A673 (cell line): ENCODE measurements at regions not wholly inside any gene's neighbourhood (a gene's known extent, or its start where the extent isn't known, plus 50 kb on each side); places are given as distances from the start of the nearest gene placed in this dataset.

Experiments
- BruUV-seq: library from RNA; stranded (reverse); fragments of 400-500 nt; replicated peaks from 2 replicates; lab custom pipeline; 2021; lab: Mats Ljungman, UMichigan
- CTCF ChIA-PET: fragments of 300-600 bp; sonication (Branson Sonifier 250); formaldehyde crosslinking; loops from one replicate; lab custom pipeline; 2022; ENCODE audit warnings: antibody characterized with exemption; lab: Charles Lee
- POLR2A ChIA-PET: fragments of 300-600 bp; sonication (Branson Sonifier 250); formaldehyde crosslinking; loops from one replicate; lab custom pipeline; 2022; ENCODE audit warnings: antibody characterized with exemption; ENCODE audit not compliant: low non-redundant PET; lab: Charles Lee
- DNase-seq: peaks from one replicate; pipeline ENCODE4 v3.0.0-alpha.2; 2015; ENCODE audit warnings: low spot score
- H3K27ac ChIP-seq: fragments of 200-600 bp; sonication (generic); 2 replicates; pipeline ENCODE4 v1.5.1; 2016; ENCODE audit warnings: mixed run types, low read depth, mild to moderate bottlenecking, mixed read lengths, antibody characterized with exemption, low read length; ENCODE audit not compliant: poor library complexity, severe bottlenecking
- H3K27me3 ChIP-seq: fragments of 200-600 bp; sonication (generic); replicated peaks from 2 replicates; pipeline ENCODE4 v1.6.1; 2017; ENCODE audit warnings: mixed run types, low read depth, mild to moderate bottlenecking, mixed read lengths, antibody characterized with exemption, low read length; ENCODE audit not compliant: insufficient read depth, poor library complexity
- H3K36me3 ChIP-seq: fragments of 200-600 bp; sonication (generic); 2 replicates; pipeline ENCODE4 v1.6.1; 2016; ENCODE audit warnings: mixed run types, mild to moderate bottlenecking, mixed read lengths, antibody characterized with exemption, low read length; ENCODE audit not compliant: insufficient read depth, poor library complexity, severe bottlenecking
- H3K4me1 ChIP-seq: fragments of 200-600 bp; sonication (generic); 2 replicates; pipeline ENCODE4 v1.6.1; 2017; ENCODE audit warnings: mixed run types, mild to moderate bottlenecking, mixed read lengths, antibody characterized with exemption, low read length; ENCODE audit not compliant: insufficient read depth, poor library complexity, severe bottlenecking
- H3K4me3 ChIP-seq: fragments of 200-600 bp; sonication (generic); 2 replicates; pipeline ENCODE4 v1.5.1; 2016; ENCODE audit warnings: low read depth, mixed run types, mild to moderate bottlenecking, mixed read lengths, low read length; ENCODE audit not compliant: poor library complexity, severe bottlenecking
- H3K9me3 ChIP-seq: fragments of 200-600 bp; sonication (generic); 2 replicates; pipeline ENCODE4 v1.6.1; 2016; ENCODE audit warnings: mixed run types, low read depth, mild to moderate bottlenecking, mixed read lengths, antibody characterized with exemption, low read length; ENCODE audit not compliant: poor library complexity, severe bottlenecking
- EZH2 ChIP-seq: fragments of 200-600 bp; sonication (generic); IDR thresholded peaks from 2 replicates; pipeline ENCODE4 v1.6.1; 2017; ENCODE audit warnings: borderline replicate concordance, low read depth, mild to moderate bottlenecking, mixed read lengths, antibody characterized with exemption, low read length; ENCODE audit not compliant: poor library complexity, severe bottlenecking
- intact Hi-C: fragments of 100-400 bp; cut with micrococcal nuclease; formaldehyde crosslinking; loops from one replicate; pipeline ENCODE4 v1.10.0; 2022; ENCODE audit not compliant: unreplicated experiment
- TF ChIP-seq, protein P1 (sequence below): fragments of 300-800, 200-600 bp; sonication (generic); conservative IDR thresholded peaks from 2 replicates; pipeline ENCODE4 v1.5.1; 2017; ENCODE audit warnings: low read depth, mild to moderate bottlenecking, antibody characterized with exemption, low read length, moderate library complexity, mixed read lengths

GRCh38 chr5:174424219-174425053 lies 299.9 kb upstream of the MSX2 start:
- intact Hi-C loops = loop anchor here (5.0 kb wide), 1 partner anchor 108 kb away; no protein-coding TSS in a partner anchor
- Histone ChIP-seq H3K27me3 (peaks cover under 1% of the 10 kb centered on the region), H3K4me1 (peaks cover 7% of the 10 kb centered on the region), H3K27ac (no peak overlapping the region), H3K36me3 (no peaks in the 10 kb centered on the region), H3K4me3 (no peak overlapping the region), H3K9me3 (no peaks in the 10 kb centered on the region)
- TF ChIP-seq EZH2 = no peak
- TF ChIP-seq, protein P1, sequence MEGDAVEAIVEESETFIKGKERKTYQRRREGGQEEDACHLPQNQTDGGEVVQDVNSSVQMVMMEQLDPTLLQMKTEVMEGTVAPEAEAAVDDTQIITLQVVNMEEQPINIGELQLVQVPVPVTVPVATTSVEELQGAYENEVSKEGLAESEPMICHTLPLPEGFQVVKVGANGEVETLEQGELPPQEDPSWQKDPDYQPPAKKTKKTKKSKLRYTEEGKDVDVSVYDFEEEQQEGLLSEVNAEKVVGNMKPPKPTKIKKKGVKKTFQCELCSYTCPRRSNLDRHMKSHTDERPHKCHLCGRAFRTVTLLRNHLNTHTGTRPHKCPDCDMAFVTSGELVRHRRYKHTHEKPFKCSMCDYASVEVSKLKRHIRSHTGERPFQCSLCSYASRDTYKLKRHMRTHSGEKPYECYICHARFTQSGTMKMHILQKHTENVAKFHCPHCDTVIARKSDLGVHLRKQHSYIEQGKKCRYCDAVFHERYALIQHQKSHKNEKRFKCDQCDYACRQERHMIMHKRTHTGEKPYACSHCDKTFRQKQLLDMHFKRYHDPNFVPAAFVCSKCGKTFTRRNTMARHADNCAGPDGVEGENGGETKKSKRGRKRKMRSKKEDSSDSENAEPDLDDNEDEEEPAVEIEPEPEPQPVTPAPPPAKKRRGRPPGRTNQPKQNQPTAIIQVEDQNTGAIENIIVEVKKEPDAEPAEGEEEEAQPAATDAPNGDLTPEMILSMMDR = peak; percentile 36
- CTCF ChIA-PET = no interaction called here
- POLR2A ChIA-PET = no interaction called here
- BruUV-seq = no TSS peak
- no peak for DNase-seq

- Histone ChIP-seq H3K36me3 (no peaks in the 10 kb centered on the region), H3K4me1 (peaks cover 7% of the 10 kb centered on the region), H3K27me3 (no peaks in the 10 kb centered on the region), H3K27ac (no peak overlapping the region), H3K4me3 (no peak overlapping the region), H3K9me3 (no peaks in the 10 kb centered on the region)
- POLR2A ChIA-PET = interaction anchor here (0.6 kb wide), 1 partner anchor 378 kb away, joined by 15 read pairs; no protein-coding TSS in a partner anchor
- TF ChIP-seq, protein P1 = no peak
- no peak for TF ChIP-seq EZH2
- intact Hi-C loops = loop anchor here (5.0 kb wide), 1 partner anchor 107 kb away; no protein-coding TSS in a partner anchor
- CTCF ChIA-PET = no interaction called here
- no TSS peak for BruUV-seq
- DNase-seq = no peak
Observed at GRCh38 chr5:174425271-174425963, 299.0 kb upstream of the MSX2 start.

DNA sequence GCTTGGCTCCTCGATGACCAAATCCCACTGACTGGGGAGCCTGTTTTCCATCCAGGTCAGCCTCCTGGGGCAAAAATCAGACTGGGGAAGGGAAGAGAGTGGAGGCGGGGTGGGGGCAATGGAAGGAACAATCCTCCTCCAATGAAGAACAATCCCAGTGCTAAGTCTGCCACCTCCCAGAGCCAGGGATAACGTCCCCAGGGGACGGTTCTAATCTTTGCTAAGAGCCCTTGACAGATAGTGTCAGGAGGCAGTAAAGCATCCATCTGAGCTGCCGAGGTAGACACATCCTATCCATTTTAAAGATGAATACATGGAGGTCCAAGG lies 298.5 kb upstream of the MSX2 start:
- Histone ChIP-seq H3K9me3 (no peaks in the 10 kb centered on the region), H3K27me3 (no peaks in the 10 kb centered on the region), H3K4me1 (peaks cover 7% of the 10 kb centered on the region), H3K36me3 (no peaks in the 10 kb centered on the region), H3K27ac (no peak overlapping the region), H3K4me3 (no peak overlapping the region)
- ChIA-PET POLR2A (interaction anchor here (0.6 kb wide), 1 partner anchor 378 kb away, joined by 15 read pairs; no protein-coding TSS in a partner anchor), CTCF (no interaction called here)
- DNase-seq = no peak
- no peak for TF ChIP-seq EZH2
- TF ChIP-seq, protein P1 = no peak
- no TSS peak for BruUV-seq
- intact Hi-C loops = loop anchor here (5.0 kb wide), 1 partner anchor 106 kb away; no protein-coding TSS in a partner anchor
